GM19467 (cell line): ENCODE measurements at regions not wholly inside any gene's neighbourhood (a gene's known extent, or its start where the extent isn't known, plus 50 kb on each side); places are given as distances from the start of the nearest gene placed in this dataset.
A peak's percentile ranks its signal among the peaks of the same experiment; 100 is the strongest.

ENCODE experiments used
- ATAC-seq: cut with Tn5 transposase; IDR thresholded peaks from one replicate; pipeline ENCODE4 v1.9.1; 2021; ENCODE audit warnings: mild to moderate bottlenecking, moderate library complexity; ENCODE audit not compliant: unreplicated experiment

- ATAC-seq, result no peak
Measured at GRCh38 chr3:24965706-24966385, 462.2 kb upstream of the RARB start.

GRCh38 chr3:24968036-24968435, 460.0 kb upstream of the RARB start:
- no peak for ATAC-seq

GRCh38 chr3:24972491-24972890, 455.6 kb upstream of the RARB start:
- no peak for ATAC-seq

GRCh38 chr3:24981309-24981708, 446.8 kb upstream of the RARB start:
- ATAC-seq, result no peak

- no peak for ATAC-seq
Measured at GRCh38 chr3:24981924-24982323, 446.1 kb upstream of the RARB start.

- no peak for ATAC-seq
Measured at GRCh38 chr3:24985668-24986067, 442.4 kb upstream of the RARB start.

- ATAC-seq, result no peak
Measured at GRCh38 chr3:24986612-24987011, 441.5 kb upstream of the RARB start.

GRCh38 chr3:24999357-24999756, 428.7 kb upstream of the RARB start:
- ATAC-seq, result no peak

- no peak for ATAC-seq
Measured at GRCh38 chr3:25000971-25001591, 427.0 kb upstream of the RARB start.

- no peak for ATAC-seq
Measured at GRCh38 chr3:25002052-25002451, 426.0 kb upstream of the RARB start.

- ATAC-seq, result peak; percentile 99
Measured at GRCh38 chr3:25007974-25008658, 419.9 kb upstream of the RARB start.

GRCh38 chr3:25009665-25010064, 418.4 kb upstream of the RARB start:
- ATAC-seq, result no peak

- ATAC-seq, result no peak
Measured at GRCh38 chr3:25015599-25015998, 412.5 kb upstream of the RARB start.

- no peak for ATAC-seq
Measured at GRCh38 chr3:25018909-25019308, 409.2 kb upstream of the RARB start.

- no peak for ATAC-seq
Measured at GRCh38 chr3:25019506-25019905, 408.6 kb upstream of the RARB start.

GRCh38 chr3:25021816-25022215, 406.2 kb upstream of the RARB start:
- ATAC-seq, result no peak

GRCh38 chr3:25023876-25024275, 404.2 kb upstream of the RARB start:
- ATAC-seq, result no peak

- ATAC-seq, result no peak
Measured at GRCh38 chr3:25025236-25025635, 402.8 kb upstream of the RARB start.

GRCh38 chr3:25027650-25028049, 400.4 kb upstream of the RARB start:
- no peak for ATAC-seq

- no peak for ATAC-seq
Measured at GRCh38 chr3:25029820-25030219, 398.2 kb upstream of the RARB start.

GRCh38 chr3:25032344-25032743, 395.7 kb upstream of the RARB start:
- ATAC-seq, result no peak

- no peak for ATAC-seq
Measured at GRCh38 chr3:25033407-25034029, 394.5 kb upstream of the RARB start.
